ENCODE measurements at regions not wholly inside any gene's neighbourhood (a gene's known extent, or its start where the extent isn't known, plus 50 kb on each side); places are given as distances from the start of the nearest gene placed in this dataset.

DNA sequence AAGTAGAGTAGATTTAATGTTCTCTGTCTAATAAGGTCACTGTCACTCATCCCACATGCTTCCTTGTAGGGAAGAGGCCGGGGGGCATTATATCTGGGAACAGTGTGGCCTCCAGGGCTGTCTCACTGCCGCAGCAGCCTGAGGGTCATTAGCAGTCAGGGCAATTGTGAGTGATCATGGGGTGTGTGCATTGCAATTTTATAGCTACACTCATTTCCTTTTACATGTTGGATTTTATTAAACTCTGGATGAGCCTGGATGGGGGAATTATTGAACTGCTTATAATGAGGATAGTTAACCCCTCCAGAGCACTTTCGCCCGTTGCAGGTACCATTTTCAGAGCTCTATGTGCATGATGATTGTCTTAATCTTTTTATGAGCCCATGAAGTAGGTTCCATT, 60.9 kb upstream of the DISP3 start:
- WGBS (ENCODE audit: insufficient coverage): no CpG with 5 or more reads among the region's 4 CpGs
- H3K27ac Mint-ChIP-seq: no peak overlapping the region
- DNase-seq: no peak
- Histone ChIP-seq H3K27ac (ENCODE audit: low read length in 2 of 2) (no peak overlapping the region), H3K4me1 (ENCODE audit: control insufficient read depth in 2 of 2, insufficient read depth in 2 of 2, low read length in 2 of 2) (no peaks in the 10 kb centered on the region), H3K36me3 (replicated peaks in 1 of 2; ENCODE audit: control extremely low read depth in 1 of 2, control insufficient read depth in 1 of 2, extremely low read depth in 1 of 2, insufficient read depth in 2 of 2, low read length in 1 of 2) (no peaks in the 10 kb centered on the region), H3K4me3 (ENCODE audit: control extremely low read depth in 1 of 5, extremely low read depth in 1 of 5, insufficient read depth in 1 of 5, low read depth in 2 of 5, low read length in 4 of 5) (no peak overlapping the region), H2AFZ (ENCODE audit: insufficient read depth, low read depth, low read length, poor library complexity, severe bottlenecking) (no peak overlapping the region), H3K27me3 (replicated peaks in 1 of 4; ENCODE audit: control extremely low read depth in 1 of 4, control insufficient read depth in 3 of 4, insufficient read depth in 4 of 4, low read length in 3 of 4) (peaks cover 0 to 3% (median 1%) of the 10 kb centered on the region in 4 experiments), H3K4me2 (replicated peaks; ENCODE audit: low read depth, low read length, poor library complexity, severe bottlenecking) (no peak overlapping the region), H3K9ac (ENCODE audit: low read length) (no peak overlapping the region), H3K9me3 (ENCODE audit: control extremely low read depth in 1 of 3, control insufficient read depth in 2 of 3, insufficient read depth in 1 of 3, low read length in 2 of 3) (no peaks in the 10 kb centered on the region), H3K79me2 (ENCODE audit: control insufficient read depth, insufficient read depth, low read length) (no peaks in the 10 kb centered on the region), H4K20me1 (ENCODE audit: control insufficient read depth, insufficient read depth, low read length, poor library complexity, severe bottlenecking) (no peaks in the 10 kb centered on the region)
- ChIA-PET POLR2A (no interaction called here), CTCF (no interaction called here)
- intact Hi-C loops (cut with micrococcal nuclease): no loop called here
- H3K9me3 Mint-ChIP-seq (ENCODE audit: insufficient read depth): no peaks in the 10 kb centered on the region
- TF ChIP-seq EZH2 (IDR thresholded peaks at IDR 0.05; ENCODE audit: borderline replicate concordance, insufficient read depth, low read depth, low read length, poor library complexity, severe bottlenecking) (no peak), CTCF (IDR thresholded peaks at IDR 0.05) (no peak)
- no peak for ATAC-seq (ENCODE audit: low read depth)
- H3K27me3 Mint-ChIP-seq: peaks cover 36% of the 10 kb centered on the region
- H3K4me1 Mint-ChIP-seq: no peaks in the 10 kb centered on the region
- no peak overlapping the region for H3K4me3 Mint-ChIP-seq

- Histone ChIP-seq H3K79me2 (ENCODE audit: control insufficient read depth, insufficient read depth, low read length) (no peaks in the 10 kb centered on the region), H3K9me3 (ENCODE audit: control extremely low read depth in 1 of 3, control insufficient read depth in 2 of 3, insufficient read depth in 1 of 3, low read length in 2 of 3) (no peaks in the 10 kb centered on the region), H3K4me2 (replicated peaks; ENCODE audit: low read depth, low read length, poor library complexity, severe bottlenecking) (no peak overlapping the region), H3K4me3 (ENCODE audit: control extremely low read depth in 1 of 5, extremely low read depth in 1 of 5, insufficient read depth in 1 of 5, low read depth in 2 of 5, low read length in 4 of 5) (no peak overlapping the region), H4K20me1 (ENCODE audit: control insufficient read depth, insufficient read depth, low read length, poor library complexity, severe bottlenecking) (no peaks in the 10 kb centered on the region), H2AFZ (ENCODE audit: insufficient read depth, low read depth, low read length, poor library complexity, severe bottlenecking) (no peak overlapping the region), H3K9ac (ENCODE audit: low read length) (no peak overlapping the region), H3K36me3 (replicated peaks in 1 of 2; ENCODE audit: control extremely low read depth in 1 of 2, control insufficient read depth in 1 of 2, extremely low read depth in 1 of 2, insufficient read depth in 2 of 2, low read length in 1 of 2) (no peaks in the 10 kb centered on the region), H3K27me3 (replicated peaks in 1 of 4; ENCODE audit: control extremely low read depth in 1 of 4, control insufficient read depth in 3 of 4, insufficient read depth in 4 of 4, low read length in 3 of 4) (peaks cover 0 to 2% (median 0%) of the 10 kb centered on the region in 4 experiments), H3K27ac (ENCODE audit: low read length in 2 of 2) (no peak overlapping the region), H3K4me1 (ENCODE audit: control insufficient read depth in 2 of 2, insufficient read depth in 2 of 2, low read length in 2 of 2) (no peaks in the 10 kb centered on the region)
- intact Hi-C loops (cut with micrococcal nuclease): no loop called here
- POLR2A ChIA-PET: no interaction called here
- peaks cover 34% of the 10 kb centered on the region for H3K27me3 Mint-ChIP-seq
- no peak for TF ChIP-seq CTCF (IDR thresholded peaks at IDR 0.05)
- TF ChIP-seq EZH2 (IDR thresholded peaks at IDR 0.05; ENCODE audit: borderline replicate concordance, insufficient read depth, low read depth, low read length, poor library complexity, severe bottlenecking): no peak
- CTCF ChIA-PET: no interaction called here
- no peak overlapping the region for H3K27ac Mint-ChIP-seq
- DNase-seq (no peak), ATAC-seq (ENCODE audit: low read depth) (no peak)
- no peaks in the 10 kb centered on the region for H3K9me3 Mint-ChIP-seq (ENCODE audit: insufficient read depth)
- WGBS (ENCODE audit: insufficient coverage): 91% methylated on average over 8 of the region's 8 CpGs
- H3K4me1 Mint-ChIP-seq: no peaks in the 10 kb centered on the region
- no peak overlapping the region for H3K4me3 Mint-ChIP-seq
Measured at GRCh38 chr1:11421443-11421842, 57.5 kb upstream of the DISP3 start.
